Smooth muscle cell (in vitro differentiated cells): ENCODE measurements at regions not wholly inside any gene's neighbourhood (a gene's known extent, or its start where the extent isn't known, plus 50 kb on each side); places are given as distances from the start of the nearest gene placed in this dataset.

ENCODE experiments used
- DNase-seq: peaks from one replicate; lab custom pipeline; 2025; ENCODE audit not compliant: unreplicated experiment; lab: John Stamatoyannopoulos, UW
- H2AFZ ChIP-seq: fragments of 200-600 bp; sonication (generic); 2 replicates; pipeline ENCODE4 v1.6.0; 2016; ENCODE audit warnings: antibody characterized with exemption, low read depth, mild to moderate bottlenecking
- H3F3A ChIP-seq: fragments of 200-600 bp; sonication (generic); 2 replicates; pipeline ENCODE4 v1.6.0; 2017; ENCODE audit warnings: antibody characterized with exemption, low read depth
- H3K27ac ChIP-seq: fragments of 200-600 bp; sonication (generic); 2 replicates; pipeline ENCODE4 v1.5.1; 2016; ENCODE audit warnings: low read depth, mild to moderate bottlenecking
- H3K27me3 ChIP-seq: fragments of 200-600 bp; sonication (generic); 2 replicates; pipeline ENCODE4 v1.6.1; 2016; ENCODE audit warnings: low read depth, mild to moderate bottlenecking
- H3K36me3 ChIP-seq: fragments of 200-600 bp; sonication (generic); 2 replicates; pipeline ENCODE4 v1.5.1; 2016; ENCODE audit warnings: low read depth
- H3K4me1 ChIP-seq: fragments of 200-600 bp; sonication (generic); 2 replicates; pipeline ENCODE4 v1.5.1; 2016; ENCODE audit warnings: low read depth
- H3K4me2 ChIP-seq: fragments of 200-600 bp; sonication (generic); 2 replicates; pipeline ENCODE4 v1.6.0; 2016; ENCODE audit warnings: mild to moderate bottlenecking
- H3K4me3 ChIP-seq: fragments of 200-600 bp; sonication (generic); 2 replicates; pipeline ENCODE4 v1.5.1; 2016; ENCODE audit warnings: mild to moderate bottlenecking
- H3K79me2 ChIP-seq: fragments of 200-600 bp; sonication (generic); 2 replicates; pipeline ENCODE4 v1.6.0; 2016; ENCODE audit warnings: low read depth, mild to moderate bottlenecking
- H3K9ac ChIP-seq: fragments of 200-600 bp; sonication (generic); 2 replicates; pipeline ENCODE4 v1.6.0; 2016; ENCODE audit warnings: low read depth
- H3K9me3 ChIP-seq: fragments of 200-600 bp; sonication (generic); replicated peaks from 2 replicates; pipeline ENCODE4 v1.5.1; 2016; ENCODE audit warnings: low read depth
- H4K20me1 ChIP-seq: fragments of 200-600 bp; sonication (generic); 2 replicates; pipeline ENCODE4 v1.6.0; 2016; ENCODE audit warnings: low read depth
- CTCF ChIP-seq: fragments of 200-600 bp; sonication (generic); IDR thresholded peaks from 2 replicates; pipeline ENCODE4 v1.5.1; 2017; ENCODE audit warnings: borderline replicate concordance, mild to moderate bottlenecking, antibody characterized with exemption; ENCODE audit not compliant: insufficient read depth, poor library complexity, severe bottlenecking
- WGBS: methylation state at CpG from one replicate; pipeline ENCODE4 v1.1.7; 2016; ENCODE audit warnings: low lambda C conversion rate; 5-methylcytosine and 5-hydroxymethylcytosine counted together

- no peak overlapping the region for H3K4me2 ChIP-seq
- no peak for DNase-seq
- no peak for TF ChIP-seq CTCF
- no peak overlapping the region for H3K27ac ChIP-seq
- H3K4me3 ChIP-seq = no peak overlapping the region
- no peaks in the 10 kb centered on the region for H3K9me3 ChIP-seq
- no peak overlapping the region for H3K9ac ChIP-seq
- no peaks in the 10 kb centered on the region for H3F3A ChIP-seq
- H3K36me3 ChIP-seq = no peaks in the 10 kb centered on the region
- H3K79me2 ChIP-seq = no peaks in the 10 kb centered on the region
- no peak overlapping the region for H2AFZ ChIP-seq
- WGBS = 72% methylated on average over 1 of the region's 1 CpG
- H4K20me1 ChIP-seq = no peaks in the 10 kb centered on the region
- no peaks in the 10 kb centered on the region for H3K27me3 ChIP-seq
- H3K4me1 ChIP-seq = no peaks in the 10 kb centered on the region
Observed at GRCh38 chr21:18053151-18053550, 191.5 kb upstream of the CHODL start.

- Histone ChIP-seq H4K20me1 (no peaks in the 10 kb centered on the region), H3K27me3 (no peaks in the 10 kb centered on the region), H3K36me3 (no peaks in the 10 kb centered on the region), H3F3A (no peaks in the 10 kb centered on the region), H3K9ac (no peak overlapping the region), H3K4me1 (no peaks in the 10 kb centered on the region), H3K9me3 (no peaks in the 10 kb centered on the region), H3K4me3 (no peak overlapping the region), H3K27ac (no peak overlapping the region), H3K79me2 (no peaks in the 10 kb centered on the region), H2AFZ (no peak overlapping the region), H3K4me2 (no peak overlapping the region)
- TF ChIP-seq CTCF = no peak
- WGBS = 89% methylated on average over 2 of the region's 2 CpGs
- DNase-seq = no peak
Observed at GRCh38 chr21:18049461-18049860, 195.2 kb upstream of the CHODL start.

GRCh38 chr21:18041012-18041411, 203.6 kb upstream of the CHODL start:
- no peaks in the 10 kb centered on the region for H3F3A ChIP-seq
- no peaks in the 10 kb centered on the region for H3K27me3 ChIP-seq
- H2AFZ ChIP-seq = no peak overlapping the region
- no peaks in the 10 kb centered on the region for H3K36me3 ChIP-seq
- no peaks in the 10 kb centered on the region for H3K4me1 ChIP-seq
- no peak overlapping the region for H3K27ac ChIP-seq
- H3K4me3 ChIP-seq = no peak overlapping the region
- H3K4me2 ChIP-seq = no peak overlapping the region
- WGBS = 20% methylated on average over 3 of the region's 3 CpGs
- no peaks in the 10 kb centered on the region for H4K20me1 ChIP-seq
- H3K79me2 ChIP-seq = no peaks in the 10 kb centered on the region
- DNase-seq = no peak
- H3K9me3 ChIP-seq = no peaks in the 10 kb centered on the region
- peak; percentile 43 for TF ChIP-seq CTCF
- no peak overlapping the region for H3K9ac ChIP-seq

- Histone ChIP-seq H3K36me3 (no peaks in the 10 kb centered on the region), H3K9ac (no peak overlapping the region), H3K4me1 (no peaks in the 10 kb centered on the region), H3K4me2 (no peak overlapping the region), H3K79me2 (no peaks in the 10 kb centered on the region), H3F3A (no peaks in the 10 kb centered on the region), H3K27ac (peak overlapping the region; percentile 41), H3K9me3 (no peaks in the 10 kb centered on the region), H3K27me3 (no peaks in the 10 kb centered on the region), H2AFZ (no peak overlapping the region), H4K20me1 (no peaks in the 10 kb centered on the region), H3K4me3 (no peak overlapping the region)
- WGBS = 83% methylated on average over 4 of the region's 4 CpGs
- TF ChIP-seq CTCF = no peak
- no peak for DNase-seq
Observed at GRCh38 chr21:18030248-18030647, 211.1 kb upstream of the C21orf91 start.
